BJ (cell line): ENCODE measurements at regions not wholly inside any gene's neighbourhood (a gene's known extent, or its start where the extent isn't known, plus 50 kb on each side); places are given as distances from the start of the nearest gene placed in this dataset.

Experiments used
- CTCF ChIA-PET: fragments of 350-600 bp; formaldehyde crosslinking; extraction: SDS; loops from one replicate; lab custom pipeline; 2021; ENCODE audit warnings: antibody characterized with exemption, inconsistent platforms; lab: Yijun Ruan, JAX
- POLR2A ChIA-PET: fragments of 300-600 bp; sonication (Branson Sonifier 250); formaldehyde crosslinking; extraction: SDS; loops from one replicate; lab custom pipeline; 2021; ENCODE audit warnings: antibody characterized with exemption; lab: Charles Lee
- DNase-seq: peaks from one replicate; pipeline ENCODE4 v3.0.0-alpha.2; 2011; ENCODE audit warnings: low read depth
- H3K27me3 ChIP-seq: 2 replicates; pipeline ENCODE4 v1.6.0; 2011; ENCODE audit warnings: low read length; ENCODE audit not compliant: control insufficient read depth, insufficient read depth
- H3K36me3 ChIP-seq: 2 replicates; pipeline ENCODE4 v1.5.1; 2011; ENCODE audit warnings: low read length; ENCODE audit not compliant: control insufficient read depth, insufficient read depth
- H3K4me3 ChIP-seq: 2 replicates; pipeline ENCODE4 v1.5.1; 2011; ENCODE audit warnings: low read depth, mild to moderate bottlenecking, control low read depth, low read length
- TF ChIP-seq, protein P1 (sequence below): IDR thresholded peaks from 2 replicates; pipeline ENCODE4 v1.5.1; 2011; ENCODE audit warnings: low read depth, mild to moderate bottlenecking, control low read depth, inconsistent platforms, low read length, moderate library complexity; ENCODE audit not compliant: insufficient read depth

DNA sequence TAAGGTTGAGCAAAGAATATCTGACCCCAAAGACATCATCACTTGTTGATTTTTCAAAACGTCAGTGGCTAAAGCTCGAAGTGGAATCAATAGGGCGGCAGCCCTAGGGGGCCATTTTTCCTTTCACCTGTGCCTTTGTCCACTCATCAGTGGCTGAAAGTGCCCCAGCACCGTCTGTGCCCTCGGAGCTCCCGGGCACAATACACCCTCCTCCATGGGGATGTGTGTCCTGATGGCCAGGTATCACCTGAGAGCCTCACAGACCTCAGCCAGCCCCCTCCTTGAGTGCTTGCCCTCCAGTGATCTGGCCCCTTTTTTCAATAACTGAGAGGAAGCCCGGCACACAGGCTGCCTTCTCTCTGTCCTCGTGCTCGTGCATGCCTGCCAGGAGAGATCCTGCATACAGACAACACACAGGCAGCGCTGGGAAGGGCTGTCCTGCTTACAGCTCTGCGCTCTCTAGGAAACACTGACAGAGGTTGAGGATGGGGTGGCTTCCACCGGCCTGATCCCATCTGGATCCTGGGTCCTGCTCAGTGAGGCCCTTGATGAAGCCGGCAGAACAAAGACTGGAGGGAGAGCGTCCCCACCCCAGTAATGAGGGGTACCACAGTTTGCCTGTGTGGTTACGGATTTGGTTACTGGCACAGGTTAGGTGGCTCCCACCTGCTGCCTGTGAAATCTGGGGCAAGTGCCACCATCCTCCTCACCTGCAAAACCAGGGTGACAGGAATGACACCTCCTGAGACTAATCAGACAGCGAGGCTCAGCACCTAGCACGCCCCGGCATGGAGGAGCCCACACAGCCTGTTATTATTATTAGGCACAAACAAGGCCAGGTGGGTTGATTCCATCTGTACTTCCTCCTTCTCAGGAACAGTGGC lies 197.5 kb upstream of the RAB6C start:
- Histone ChIP-seq H3K4me3 (no peak overlapping the region), H3K27me3 (no peaks in the 10 kb centered on the region), H3K36me3 (no peaks in the 10 kb centered on the region)
- TF ChIP-seq, protein P1, sequence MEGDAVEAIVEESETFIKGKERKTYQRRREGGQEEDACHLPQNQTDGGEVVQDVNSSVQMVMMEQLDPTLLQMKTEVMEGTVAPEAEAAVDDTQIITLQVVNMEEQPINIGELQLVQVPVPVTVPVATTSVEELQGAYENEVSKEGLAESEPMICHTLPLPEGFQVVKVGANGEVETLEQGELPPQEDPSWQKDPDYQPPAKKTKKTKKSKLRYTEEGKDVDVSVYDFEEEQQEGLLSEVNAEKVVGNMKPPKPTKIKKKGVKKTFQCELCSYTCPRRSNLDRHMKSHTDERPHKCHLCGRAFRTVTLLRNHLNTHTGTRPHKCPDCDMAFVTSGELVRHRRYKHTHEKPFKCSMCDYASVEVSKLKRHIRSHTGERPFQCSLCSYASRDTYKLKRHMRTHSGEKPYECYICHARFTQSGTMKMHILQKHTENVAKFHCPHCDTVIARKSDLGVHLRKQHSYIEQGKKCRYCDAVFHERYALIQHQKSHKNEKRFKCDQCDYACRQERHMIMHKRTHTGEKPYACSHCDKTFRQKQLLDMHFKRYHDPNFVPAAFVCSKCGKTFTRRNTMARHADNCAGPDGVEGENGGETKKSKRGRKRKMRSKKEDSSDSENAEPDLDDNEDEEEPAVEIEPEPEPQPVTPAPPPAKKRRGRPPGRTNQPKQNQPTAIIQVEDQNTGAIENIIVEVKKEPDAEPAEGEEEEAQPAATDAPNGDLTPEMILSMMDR = no peak
- ChIA-PET POLR2A (no interaction called here), CTCF (no interaction called here)
- no peak for DNase-seq

DNA sequence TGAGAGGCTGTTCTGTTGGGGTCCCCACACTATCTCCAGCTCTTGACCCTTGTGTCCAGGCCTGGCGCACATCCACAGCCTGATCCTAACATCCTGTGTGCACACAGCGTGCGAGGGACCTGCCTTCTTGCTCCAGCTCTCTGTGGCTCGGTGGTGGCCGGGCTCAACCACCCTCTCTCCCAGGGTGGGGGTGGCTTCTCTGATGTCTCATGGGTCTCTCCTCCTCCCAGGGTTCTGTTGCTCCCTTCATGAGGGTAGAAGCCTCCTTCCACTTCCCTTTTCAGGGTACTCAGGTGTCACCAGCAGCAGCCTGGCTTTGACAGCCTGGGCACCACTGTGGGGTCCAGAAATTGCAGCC lies 196.9 kb upstream of the RAB6C start:
- ChIA-PET CTCF (no interaction called here), POLR2A (no interaction called here)
- no peaks in the 10 kb centered on the region for H3K36me3 ChIP-seq
- TF ChIP-seq, protein P1 = no peak
- DNase-seq = no peak
- no peaks in the 10 kb centered on the region for H3K27me3 ChIP-seq
- no peak overlapping the region for H3K4me3 ChIP-seq

DNA sequence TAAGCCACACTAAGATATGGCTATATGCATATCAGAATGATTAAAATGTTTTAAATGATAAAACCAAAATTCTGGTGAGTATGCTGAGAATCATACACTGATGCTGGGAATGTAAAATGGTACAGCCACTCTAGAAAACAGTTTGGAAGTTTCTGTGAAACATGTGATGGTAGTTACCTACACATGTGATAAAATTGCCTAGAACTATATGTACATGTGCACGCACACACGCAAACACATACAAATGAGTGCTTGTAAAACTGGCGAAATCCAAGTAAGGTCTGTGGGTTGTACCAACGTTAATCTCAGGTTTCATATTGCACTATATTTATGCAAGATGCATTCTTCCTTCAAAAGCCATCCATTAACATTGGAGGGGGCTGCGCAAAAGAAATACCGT lies 195.0 kb upstream of the RAB6C start:
- Histone ChIP-seq H3K36me3 (no peaks in the 10 kb centered on the region), H3K4me3 (no peak overlapping the region), H3K27me3 (no peaks in the 10 kb centered on the region)
- ChIA-PET CTCF (no interaction called here), POLR2A (no interaction called here)
- no peak for DNase-seq
- TF ChIP-seq, protein P1 = no peak

DNA sequence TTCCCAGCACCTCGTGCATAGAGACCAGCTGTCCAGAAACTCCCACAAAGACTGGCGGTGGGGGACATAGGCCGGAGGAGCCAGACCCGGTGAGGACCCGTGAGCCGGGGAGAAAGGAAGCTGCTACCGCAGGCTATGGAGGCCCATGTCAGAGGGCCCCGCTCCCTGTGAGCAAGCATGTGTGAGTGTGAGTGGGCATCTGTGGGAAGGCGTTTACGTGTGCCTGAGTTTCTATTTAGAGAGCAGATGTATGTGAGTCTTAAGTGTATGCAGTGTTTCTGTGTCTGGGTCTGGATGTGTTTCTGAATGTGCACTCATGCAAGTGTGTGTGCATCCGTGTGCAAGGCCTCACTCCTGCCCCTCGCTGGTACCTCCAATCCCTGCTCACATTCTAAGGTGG lies 187.8 kb upstream of the RAB6C start:
- Histone ChIP-seq H3K4me3 (no peak overlapping the region), H3K36me3 (no peaks in the 10 kb centered on the region), H3K27me3 (no peaks in the 10 kb centered on the region)
- ChIA-PET CTCF (no interaction called here), POLR2A (no interaction called here)
- TF ChIP-seq, protein P1 = no peak
- DNase-seq = no peak

DNA sequence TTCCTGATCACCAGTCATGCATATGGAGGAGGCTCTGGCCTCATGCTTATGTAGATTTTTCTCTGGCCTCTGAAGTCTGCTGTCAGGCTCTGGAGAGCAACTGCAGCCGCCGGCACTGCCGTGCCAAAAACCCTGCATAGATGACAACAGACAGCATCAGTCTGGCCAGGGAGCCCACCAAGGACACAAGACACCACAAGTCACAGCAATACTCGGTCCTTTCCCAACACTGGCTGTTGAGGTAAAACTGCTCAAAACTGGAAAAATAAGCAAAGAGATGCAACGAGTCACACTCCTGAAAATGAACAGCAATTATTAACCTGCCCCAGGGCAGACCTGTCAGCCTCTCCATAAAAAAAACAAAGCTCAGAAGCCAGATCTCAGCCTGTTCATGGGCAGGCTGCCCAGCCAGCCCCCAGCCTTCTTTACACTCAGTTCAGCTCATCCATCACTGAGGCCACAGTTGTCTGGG lies 186.0 kb upstream of the RAB6C start:
- POLR2A ChIA-PET = no interaction called here
- Histone ChIP-seq H3K4me3 (no peak overlapping the region), H3K36me3 (no peaks in the 10 kb centered on the region), H3K27me3 (no peaks in the 10 kb centered on the region)
- CTCF ChIA-PET = no interaction called here
- TF ChIP-seq, protein P1 = no peak
- no peak for DNase-seq
